SU-DHL-6 (cell line): ENCODE measurements at regions not wholly inside any gene's neighbourhood (a gene's known extent, or its start where the extent isn't known, plus 50 kb on each side); places are given as distances from the start of the nearest gene placed in this dataset.

Experiments used
- H2AFZ ChIP-seq: fragments of 200-600 bp; sonication (generic); 2 replicates; pipeline ENCODE4 v1.6.1; 2014; ENCODE audit warnings: low read depth, mild to moderate bottlenecking, moderate library complexity, mixed read lengths, antibody characterized with exemption, low read length; ENCODE audit not compliant: severe bottlenecking
- H3F3A ChIP-seq: fragments of 200-600 bp; shearing (Covaris generic); 2 replicates; pipeline ENCODE4 v1.6.0; 2016; ENCODE audit warnings: antibody characterized with exemption, mild to moderate bottlenecking; ENCODE audit not compliant: insufficient read depth
- H3K27ac ChIP-seq: fragments of 200-600 bp; sonication (generic); 2 replicates; pipeline ENCODE4 v1.5.1; 2016; ENCODE audit warnings: low read depth, mild to moderate bottlenecking, low read length, moderate library complexity, mixed read lengths
- H3K27me3 ChIP-seq: fragments of 200-600 bp; sonication (generic), shearing (Covaris generic); 2 replicates; pipeline ENCODE4 v1.6.0; 2014; ENCODE audit warnings: mild to moderate bottlenecking, low read length
- H3K36me3 ChIP-seq: fragments of 200-600 bp; sonication (generic); 2 replicates; pipeline ENCODE4 v1.6.1; 2014; ENCODE audit warnings: mild to moderate bottlenecking, low read length, mixed read lengths
- H3K4me2 ChIP-seq: fragments of 300-600, 200-600 bp; shearing (Covaris generic), sonication (generic); 2 replicates; pipeline ENCODE4 v1.6.0; 2014; ENCODE audit warnings: low read length, low read depth, mild to moderate bottlenecking; ENCODE audit not compliant: poor library complexity, severe bottlenecking
- H3K4me3 ChIP-seq: fragments of 200-600 bp; sonication (generic); 2 replicates; pipeline ENCODE4 v1.5.1; 2014; ENCODE audit warnings: antibody characterized with exemption, low read length, mild to moderate bottlenecking, mixed read lengths; ENCODE audit not compliant: insufficient read depth, poor library complexity, severe bottlenecking
- H3K79me2 ChIP-seq: fragments of 200-600 bp; sonication (generic); 2 replicates; pipeline ENCODE4 v1.6.1; 2014; ENCODE audit warnings: mild to moderate bottlenecking, low read length, moderate library complexity; ENCODE audit not compliant: insufficient read depth
- H3K9ac ChIP-seq: fragments of 200-600 bp; sonication (generic); 2 replicates; pipeline ENCODE4 v1.7.0; 2014; ENCODE audit warnings: mild to moderate bottlenecking, low read length
- H3K9me2 ChIP-seq: fragments of 200-600 bp; sonication (generic); replicated peaks from 2 replicates; pipeline ENCODE4 v1.6.1; 2014; ENCODE audit warnings: low read length; ENCODE audit not compliant: insufficient read depth
- H3K9me3 ChIP-seq: fragments of 200-600 bp; sonication (generic); 2 replicates; pipeline ENCODE4 v1.6.1; 2014; ENCODE audit warnings: low read length, mixed read lengths; ENCODE audit not compliant: insufficient read depth
- H4K20me1 ChIP-seq: fragments of 200-600 bp; sonication (generic); 2 replicates; pipeline ENCODE4 v1.6.1; 2014; ENCODE audit warnings: low read depth, mild to moderate bottlenecking, antibody characterized with exemption, low read length, moderate library complexity, mixed read lengths
- CTCF ChIP-seq: fragments of 200-600 bp; sonication (generic); IDR thresholded peaks from one replicate; pipeline ENCODE4 v1.5.1; 2017; ENCODE audit warnings: antibody characterized with exemption, mild to moderate bottlenecking, low read length, moderate library complexity; ENCODE audit not compliant: insufficient read depth, poor library complexity, severe bottlenecking
- EZH2phosphoT487 ChIP-seq: fragments of 200-600 bp; sonication (generic), shearing (Covaris generic); conservative IDR thresholded peaks from 2 replicates; pipeline ENCODE4 v1.6.1; 2018; ENCODE audit warnings: mild to moderate bottlenecking, antibody characterized with exemption, low read length, moderate library complexity, mixed read lengths

GRCh38 chr10:125227546-125227945, 67.2 kb upstream of the CTBP2 start:
- TF ChIP-seq CTCF (no peak), EZH2phosphoT487 (no peak)
- H3K9me3 ChIP-seq, result no peaks in the 10 kb centered on the region
- no peak overlapping the region for H3K9ac ChIP-seq
- no peaks in the 10 kb centered on the region for H3K9me2 ChIP-seq
- H3K27ac ChIP-seq, result no peak overlapping the region
- no peaks in the 10 kb centered on the region for H3F3A ChIP-seq
- H3K4me3 ChIP-seq, result no peak overlapping the region
- no peaks in the 10 kb centered on the region for H4K20me1 ChIP-seq
- H3K4me2 ChIP-seq, result no peak overlapping the region
- no peaks in the 10 kb centered on the region for H3K36me3 ChIP-seq
- H3K27me3 ChIP-seq, result no peaks in the 10 kb centered on the region
- H3K79me2 ChIP-seq, result no peaks in the 10 kb centered on the region
- H2AFZ ChIP-seq, result no peak overlapping the region

GRCh38 chr10:125226823-125227222, 66.5 kb upstream of the CTBP2 start:
- Histone ChIP-seq H3K36me3 (no peaks in the 10 kb centered on the region), H3K9me2 (no peaks in the 10 kb centered on the region), H3K27me3 (no peaks in the 10 kb centered on the region), H3K79me2 (no peaks in the 10 kb centered on the region), H4K20me1 (no peaks in the 10 kb centered on the region), H3K4me2 (no peak overlapping the region), H2AFZ (no peak overlapping the region), H3K4me3 (no peak overlapping the region), H3F3A (no peaks in the 10 kb centered on the region), H3K27ac (no peak overlapping the region), H3K9me3 (no peaks in the 10 kb centered on the region), H3K9ac (no peak overlapping the region)
- TF ChIP-seq EZH2phosphoT487 (no peak), CTCF (no peak)

GRCh38 chr10:125226005-125226404, 65.6 kb upstream of the CTBP2 start:
- Histone ChIP-seq H3K36me3 (no peaks in the 10 kb centered on the region), H2AFZ (no peak overlapping the region), H3K79me2 (no peaks in the 10 kb centered on the region), H3K27me3 (no peaks in the 10 kb centered on the region), H3K9ac (no peak overlapping the region), H3K4me2 (no peak overlapping the region), H3K9me3 (no peaks in the 10 kb centered on the region), H3K4me3 (no peak overlapping the region), H3K27ac (no peak overlapping the region), H3F3A (no peaks in the 10 kb centered on the region), H4K20me1 (no peaks in the 10 kb centered on the region), H3K9me2 (no peaks in the 10 kb centered on the region)
- TF ChIP-seq EZH2phosphoT487 (no peak), CTCF (no peak)
